HG03342 (cell line): ENCODE measurements at regions not wholly inside any gene's neighbourhood (a gene's known extent, or its start where the extent isn't known, plus 50 kb on each side); places are given as distances from the start of the nearest gene placed in this dataset.
"Not testable (repeated sequence)": the region's sequence is repeated elsewhere in the genome, so short reads cannot be mapped to it uniquely, and the experiment has no call there.

Experiments
- ATAC-seq: cut with Tn5 transposase; IDR thresholded peaks from one replicate; pipeline ENCODE4 v1.9.1; 2021; ENCODE audit warnings: mild to moderate bottlenecking, moderate library complexity; ENCODE audit not compliant: unreplicated experiment

GRCh38 chr6:167392631-167393316 is 67.9 kb downstream of the TTLL2 start:
- no peak for ATAC-seq

- no peak for ATAC-seq
Observed at GRCh38 chr6:167393731-167394130, 68.8 kb downstream of the TTLL2 start.

- ATAC-seq, result no peak
Observed at GRCh38 chr6:167394339-167394738, 69.5 kb downstream of the TTLL2 start.

- ATAC-seq, result no peak
Observed at GRCh38 chr6:167394820-167395219, 69.9 kb downstream of the TTLL2 start.

- ATAC-seq, result no peak
Observed at GRCh38 chr6:167396068-167396658, 71.3 kb downstream of the TTLL2 start.

- no peak for ATAC-seq
Observed at GRCh38 chr6:167396659-167397490, 72.0 kb downstream of the TTLL2 start.

GRCh38 chr6:167397712-167398111 is 72.8 kb downstream of the TTLL2 start:
- ATAC-seq, result no peak

- no peak for ATAC-seq
Observed at GRCh38 chr6:167398214-167399050, 73.5 kb downstream of the TTLL2 start.

GRCh38 chr6:167399051-167399387 is 74.1 kb downstream of the TTLL2 start:
- no peak for ATAC-seq

- no peak for ATAC-seq
Observed at GRCh38 chr6:167399599-167399998, 74.7 kb downstream of the TTLL2 start.

GRCh38 chr6:167400482-167401138 is 75.7 kb downstream of the TTLL2 start:
- no peak for ATAC-seq

- no peak for ATAC-seq
Observed at GRCh38 chr6:167401525-167402194, 76.8 kb downstream of the TTLL2 start.

GRCh38 chr6:167402195-167402686 is 77.4 kb downstream of the TTLL2 start:
- ATAC-seq, result no peak

- ATAC-seq, result no peak
Observed at GRCh38 chr6:167403427-167403826, 78.5 kb downstream of the TTLL2 start.

GRCh38 chr6:167404385-167405049 is 79.6 kb downstream of the TTLL2 start:
- ATAC-seq, result no peak

- ATAC-seq, result no peak
Observed at GRCh38 chr6:167405778-167406532, 81.1 kb downstream of the TTLL2 start.

GRCh38 chr6:167406533-167407238 is 81.8 kb downstream of the TTLL2 start:
- not testable (repeated sequence) for ATAC-seq
